Stimulated activated CD8-positive, alpha-beta memory T cell treated with anti-CD3 and anti-CD28 coated beads, Interleukin-12 subunit alpha, Interleukin-12 subunit beta, amount 100 ng/mL, for 24 hours (primary cell): ENCODE measurements at regions not wholly inside any gene's neighbourhood (a gene's known extent, or its start where the extent isn't known, plus 50 kb on each side); places are given as distances from the start of the nearest gene placed in this dataset.

Experiments
- DNase-seq: peaks from one replicate; pipeline ENCODE4 v3.0.0-alpha.2; 2020; ENCODE audit errors: extremely low read depth

- DNase-seq, result no peak
Observed at GRCh38 chr2:16122556-16122955, 182.2 kb downstream of the MYCN start.

- DNase-seq, result no peak
Observed at GRCh38 chr2:16121986-16122390, 181.6 kb downstream of the MYCN start.

GRCh38 chr2:16121231-16121985 is 181.1 kb downstream of the MYCN start:
- DNase-seq, result no peak

- DNase-seq, result no peak
Observed at GRCh38 chr2:16120591-16121180, 180.3 kb downstream of the MYCN start.

GRCh38 chr2:16119741-16120140 is 179.4 kb downstream of the MYCN start:
- no peak for DNase-seq

GRCh38 chr2:16118611-16119590 is 178.6 kb downstream of the MYCN start:
- no peak for DNase-seq

GRCh38 chr2:16117791-16118610 is 177.7 kb downstream of the MYCN start:
- DNase-seq, result no peak

GRCh38 chr2:16117021-16117700 is 176.8 kb downstream of the MYCN start:
- no peak for DNase-seq

- DNase-seq, result no peak
Observed at GRCh38 chr2:16115881-16116830, 175.8 kb downstream of the MYCN start.

GRCh38 chr2:16115291-16115690 is 174.9 kb downstream of the MYCN start:
- no peak for DNase-seq

GRCh38 chr2:16114836-16115235 is 174.5 kb downstream of the MYCN start:
- no peak for DNase-seq

- DNase-seq, result no peak
Observed at GRCh38 chr2:16114070-16114469, 173.7 kb downstream of the MYCN start.

- DNase-seq, result no peak
Observed at GRCh38 chr2:16113568-16113967, 173.2 kb downstream of the MYCN start.

- DNase-seq, result no peak
Observed at GRCh38 chr2:16112972-16113560, 172.7 kb downstream of the MYCN start.

- no peak for DNase-seq
Observed at GRCh38 chr2:16112251-16112971, 172.1 kb downstream of the MYCN start.

- DNase-seq, result no peak
Observed at GRCh38 chr2:16111838-16112210, 171.5 kb downstream of the MYCN start.

- DNase-seq, result no peak
Observed at GRCh38 chr2:16109821-16110310, 169.5 kb downstream of the MYCN start.

GRCh38 chr2:16109368-16109820 is 169.0 kb downstream of the MYCN start:
- DNase-seq, result no peak
